IMR-90 (cell line): ENCODE measurements at regions not wholly inside any gene's neighbourhood (a gene's known extent, or its start where the extent isn't known, plus 50 kb on each side); places are given as distances from the start of the nearest gene placed in this dataset.

Experiments used
- ATAC-seq: fragments of 200-7000 bp; cut with Tn5 transposase; 2 replicates; pipeline ENCODE4 v1.9.1; 2020; ENCODE audit warnings: low read depth, mild to moderate bottlenecking, moderate library complexity
- BruUV-seq: library from RNA; stranded (reverse); fragments of 400-500 nt; replicated peaks from 2 replicates; lab custom pipeline; 2021; lab: Mats Ljungman, UMichigan
- CTCF ChIA-PET: fragments of 300-600 bp; formaldehyde crosslinking; extraction: SDS; loops from one replicate; lab custom pipeline; 2021; ENCODE audit warnings: antibody characterized with exemption; lab: Yijun Ruan, JAX
- POLR2A ChIA-PET: fragments of 300-600 bp; sonication (Branson Sonifier 250); formaldehyde crosslinking; loops from one replicate; lab custom pipeline; 2022; ENCODE audit warnings: antibody characterized with exemption; ENCODE audit not compliant: unreplicated experiment; lab: Charles Lee
- DNase-seq: peaks from one replicate; pipeline ENCODE4 v3.0.0; 2013
- H2AFZ ChIP-seq: replicated peaks from 2 replicates; pipeline ENCODE3; 2013; ENCODE audit warnings: low read length, mild to moderate bottlenecking; ENCODE audit not compliant: poor library complexity
- H2AK5ac ChIP-seq: 2 replicates; pipeline ENCODE4 v1.6.1; 2013; ENCODE audit warnings: low read depth, low read length, inconsistent platforms
- H2AK9ac ChIP-seq: replicated peaks from 2 replicates; pipeline ENCODE3; 2013; ENCODE audit warnings: mild to moderate bottlenecking, low read depth, low read length, moderate library complexity; ENCODE audit not compliant: poor library complexity
- H2BK120ac ChIP-seq: 2 replicates; pipeline ENCODE4 v1.6.1; 2013; ENCODE audit warnings: low read depth, low read length, inconsistent platforms
- H2BK15ac ChIP-seq: 3 replicates; pipeline ENCODE4 v1.6.1; 2013; ENCODE audit warnings: low read depth, low read length, inconsistent platforms
- H2BK20ac ChIP-seq: 2 replicates; pipeline ENCODE4 v1.6.1; 2013; ENCODE audit warnings: low read depth, mild to moderate bottlenecking, inconsistent platforms, low read length, moderate library complexity
- H2BK5ac ChIP-seq: 2 replicates; pipeline ENCODE4 v1.6.1; 2013; ENCODE audit warnings: mild to moderate bottlenecking, low read depth, low read length, inconsistent platforms; ENCODE audit not compliant: poor library complexity, severe bottlenecking
- H3K14ac ChIP-seq: replicated peaks from 2 replicates; pipeline ENCODE4 v1.6.1; 2013; ENCODE audit warnings: low read depth, low read length, inconsistent platforms
- H3K18ac ChIP-seq: 2 replicates; pipeline ENCODE4 v1.6.1; 2013; ENCODE audit warnings: low read depth, low read length, control low read depth
- H3K23ac ChIP-seq: 2 replicates; pipeline ENCODE4 v1.6.1; 2013; ENCODE audit warnings: low read depth, low read length, inconsistent platforms
- H3K27ac ChIP-seq: 2 replicates; pipeline ENCODE4 v1.5.1; 2013; ENCODE audit warnings: mild to moderate bottlenecking, control low read depth, low read length; ENCODE audit not compliant: insufficient read depth
- H3K27me3 ChIP-seq: 2 replicates; pipeline ENCODE4 v1.6.1; 2013; ENCODE audit warnings: low read length; ENCODE audit not compliant: control insufficient read depth, insufficient read depth
- H3K36me3 ChIP-seq: 2 replicates; pipeline ENCODE4 v1.6.1; 2013; ENCODE audit warnings: low read length, mixed read lengths; ENCODE audit not compliant: control insufficient read depth, insufficient read depth
- H3K4ac ChIP-seq: 2 replicates; pipeline ENCODE4 v1.6.1; 2013; ENCODE audit warnings: low read depth, low read length, inconsistent platforms
- H3K4me1 ChIP-seq: 2 replicates; pipeline ENCODE4 v1.6.1; 2013; ENCODE audit warnings: low read length, mixed read lengths; ENCODE audit not compliant: control insufficient read depth, insufficient read depth
- H3K4me2 ChIP-seq: 2 replicates; pipeline ENCODE4 v1.6.1; 2013; ENCODE audit warnings: low read depth, mild to moderate bottlenecking, control low read depth, low read length, moderate library complexity
- H3K4me3 ChIP-seq: 2 replicates; pipeline ENCODE4 v1.5.1; 2013; ENCODE audit warnings: low read depth, mild to moderate bottlenecking, control low read depth, low read length, moderate library complexity; ENCODE audit not compliant: insufficient read depth
- H3K56ac ChIP-seq: 2 replicates; pipeline ENCODE4 v1.6.1; 2013; ENCODE audit warnings: low read length, inconsistent platforms; ENCODE audit not compliant: insufficient read depth; ENCODE audit errors: extremely low read depth
- H3K79me1 ChIP-seq, 2 experiments: 2 replicates each; pipeline ENCODE4 v1.6.1; 2013; ENCODE audit warnings: low read length in 2 of 2, inconsistent platforms in 1 of 2, low read depth in 1 of 2
- H3K9ac ChIP-seq: 2 replicates; pipeline ENCODE4 v1.6.1; 2013; ENCODE audit warnings: low read depth, low read length, control low read depth
- H3K9me1 ChIP-seq: 2 replicates; pipeline ENCODE4 v1.6.1; 2013; ENCODE audit warnings: low read length, inconsistent platforms; ENCODE audit not compliant: insufficient read depth
- H3K9me3 ChIP-seq: 2 replicates; pipeline ENCODE4 v1.6.1; 2013; ENCODE audit warnings: low read length; ENCODE audit not compliant: control insufficient read depth, insufficient read depth
- H4K20me1 ChIP-seq: 2 replicates; pipeline ENCODE4 v1.6.1; 2013; ENCODE audit warnings: low read length, inconsistent platforms; ENCODE audit not compliant: insufficient read depth
- H4K5ac ChIP-seq: 2 replicates; pipeline ENCODE4 v1.6.1; 2013; ENCODE audit warnings: mild to moderate bottlenecking, low read depth, low read length, control low read depth
- H4K8ac ChIP-seq, 2 experiments: 2 replicates each; pipeline ENCODE4 v1.6.1; 2013; ENCODE audit warnings: low read depth in 2 of 2, low read length in 2 of 2, control low read depth in 1 of 2, inconsistent platforms in 1 of 2
- H4K91ac ChIP-seq: 2 replicates; pipeline ENCODE4 v1.6.1; 2013; ENCODE audit warnings: low read depth, low read length, inconsistent platforms; ENCODE audit not compliant: insufficient read depth
- CEBPB ChIP-seq: IDR thresholded peaks from 2 replicates; pipeline ENCODE4 v1.6.1; 2012; ENCODE audit warnings: low read depth, low read length, improper control_type of control experiment
- CHD1 ChIP-seq: IDR thresholded peaks from 2 replicates; pipeline ENCODE4 v1.6.1; 2012; ENCODE audit warnings: low read depth, low read length, improper control_type of control experiment
- FOS ChIP-seq: fragments of 150-350 bp; IDR thresholded peaks from 2 replicates; pipeline ENCODE4 v1.6.1; 2016; ENCODE audit warnings: low read depth, low read length
- MAFK ChIP-seq: IDR thresholded peaks from 2 replicates; pipeline ENCODE4 v1.6.1; 2012; ENCODE audit warnings: low read depth, low read length, improper control_type of control experiment
- MAZ ChIP-seq: IDR thresholded peaks from 2 replicates; pipeline ENCODE4 v1.6.1; 2012; ENCODE audit warnings: low read depth, mild to moderate bottlenecking, low read length, improper control_type of control experiment, moderate library complexity, borderline replicate concordance
- MXI1 ChIP-seq: IDR thresholded peaks from 2 replicates; pipeline ENCODE4 v1.6.1; 2012; ENCODE audit warnings: low read depth, mild to moderate bottlenecking, low read length, moderate library complexity, borderline replicate concordance
- NFE2L2 ChIP-seq: fragments of 150-350 bp; IDR thresholded peaks from 2 replicates; pipeline ENCODE4 v1.6.1; 2016; ENCODE audit warnings: low read depth, mild to moderate bottlenecking, low read length
- POLR2A ChIP-seq: IDR thresholded peaks from 2 replicates; pipeline ENCODE4 v1.6.1; 2012; ENCODE audit warnings: mild to moderate bottlenecking, low read depth, low read length
- RAD21 ChIP-seq: IDR thresholded peaks from 2 replicates; pipeline ENCODE4 v1.6.1; 2012; ENCODE audit warnings: low read length, improper control_type of control experiment
- RCOR1 ChIP-seq: IDR thresholded peaks from 2 replicates; pipeline ENCODE4 v1.6.1; 2012; ENCODE audit warnings: mild to moderate bottlenecking, low read length, improper control_type of control experiment; ENCODE audit not compliant: insufficient replicate concordance
- WGBS, 2 experiments: methylation state at CpG; one replicate each; pipeline versions ENCODE4 v1.1.5 to v1.1.7; 2013; ENCODE audit warnings: missing lambda C conversion rate in 2 of 2; ENCODE audit not compliant: insufficient read length in 1 of 2; ENCODE audit errors: extremely low coverage in 2 of 2; 5-methylcytosine and 5-hydroxymethylcytosine counted together
- dilution Hi-C: fragments of 300-500 bp; cut with HindIII; formaldehyde crosslinking; loops from one replicate; pipeline ENCODE4 v1.14.3; 2018; ENCODE audit warnings: low sequenced_read_pairs; ENCODE audit not compliant: unreplicated experiment
- in situ Hi-C: fragments of 300-500 bp; cut with MboI; formaldehyde crosslinking; loops from 3 replicates; pipeline ENCODE4 v1.14.3; 2019; ENCODE audit warnings: low sequenced_read_pairs, inconsistent platforms, mixed read lengths
- intact Hi-C: fragments of 100-400 bp; cut with micrococcal nuclease; formaldehyde crosslinking; loops from 2 replicates; pipeline ENCODE4 v1.10.0; 2022
- TF ChIP-seq, protein P1 (sequence below): conservative IDR thresholded peaks from 2 replicates; pipeline ENCODE4 v1.5.1; 2012; ENCODE audit warnings: mild to moderate bottlenecking, low read depth, low read length, improper control_type of control experiment
- TF ChIP-seq, protein P2 (sequence below): fragments of 150-350 bp; IDR thresholded peaks from 2 replicates; pipeline ENCODE4 v1.6.1; 2016; ENCODE audit warnings: low read depth, mild to moderate bottlenecking, low read length, moderate library complexity, borderline replicate concordance
- TF ChIP-seq, protein P3 (sequence below): fragments of 150-350 bp; IDR thresholded peaks from 2 replicates; pipeline ENCODE4 v1.6.1; 2017; ENCODE audit warnings: mild to moderate bottlenecking, antibody characterized with exemption, low read length, low read depth

DNA sequence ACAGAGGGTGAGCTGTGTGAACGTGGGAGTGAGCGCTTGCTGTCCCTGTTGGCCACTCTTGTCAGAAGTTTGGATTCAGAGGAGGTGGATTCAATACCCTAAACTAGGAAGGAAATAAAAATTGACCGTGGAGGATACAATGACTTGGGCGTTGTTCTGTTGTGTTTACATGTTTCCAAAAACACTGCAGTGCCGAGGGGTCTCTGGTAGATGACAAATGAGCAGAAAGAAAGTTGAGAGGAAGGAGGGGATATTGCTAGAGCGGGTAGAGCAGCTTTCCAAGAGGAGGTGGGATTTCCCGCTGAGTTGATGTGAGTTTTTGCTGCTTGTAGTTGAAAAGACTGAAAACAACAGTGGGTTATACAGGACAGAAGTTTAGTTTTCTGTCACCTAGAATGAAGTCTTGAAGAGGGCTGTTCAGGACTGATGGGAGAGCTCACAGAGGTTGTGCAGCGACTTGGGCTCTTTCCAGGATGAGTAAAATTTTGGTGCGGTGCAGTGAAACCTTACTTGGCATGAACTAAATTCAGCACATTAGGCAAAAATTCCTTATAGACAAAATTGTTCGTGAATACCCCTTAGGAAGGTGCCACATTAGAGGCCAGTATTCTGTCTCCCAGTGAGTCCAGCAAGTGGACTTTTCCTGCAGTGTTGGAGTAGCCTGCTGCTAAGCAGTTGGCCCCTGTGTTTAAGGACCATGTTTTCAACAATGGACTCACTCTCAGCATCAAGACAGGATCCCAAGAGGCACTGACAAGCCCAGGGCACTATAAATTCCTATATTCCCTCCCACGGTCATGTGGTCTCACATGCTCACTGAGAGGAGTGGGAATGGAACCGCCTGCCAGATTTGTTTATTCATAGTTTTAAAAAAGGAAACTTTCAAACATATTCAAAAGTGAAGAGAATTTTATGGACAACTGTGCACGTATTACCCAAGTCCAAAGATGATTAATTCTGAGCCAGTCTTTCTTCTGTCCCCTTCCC, 435.0 kb upstream of the C2CD4B start:
- Histone ChIP-seq H3K27ac (no peak overlapping the region), H3K9me1 (peaks cover 3% of the 10 kb centered on the region; the same call in 1 of the 2 replicates)
- no peak for TF ChIP-seq MAZ
- no peak for TF ChIP-seq FOS
- no peak for TF ChIP-seq POLR2A
- TF ChIP-seq CHD1, result no peak
- TF ChIP-seq, protein P1, sequence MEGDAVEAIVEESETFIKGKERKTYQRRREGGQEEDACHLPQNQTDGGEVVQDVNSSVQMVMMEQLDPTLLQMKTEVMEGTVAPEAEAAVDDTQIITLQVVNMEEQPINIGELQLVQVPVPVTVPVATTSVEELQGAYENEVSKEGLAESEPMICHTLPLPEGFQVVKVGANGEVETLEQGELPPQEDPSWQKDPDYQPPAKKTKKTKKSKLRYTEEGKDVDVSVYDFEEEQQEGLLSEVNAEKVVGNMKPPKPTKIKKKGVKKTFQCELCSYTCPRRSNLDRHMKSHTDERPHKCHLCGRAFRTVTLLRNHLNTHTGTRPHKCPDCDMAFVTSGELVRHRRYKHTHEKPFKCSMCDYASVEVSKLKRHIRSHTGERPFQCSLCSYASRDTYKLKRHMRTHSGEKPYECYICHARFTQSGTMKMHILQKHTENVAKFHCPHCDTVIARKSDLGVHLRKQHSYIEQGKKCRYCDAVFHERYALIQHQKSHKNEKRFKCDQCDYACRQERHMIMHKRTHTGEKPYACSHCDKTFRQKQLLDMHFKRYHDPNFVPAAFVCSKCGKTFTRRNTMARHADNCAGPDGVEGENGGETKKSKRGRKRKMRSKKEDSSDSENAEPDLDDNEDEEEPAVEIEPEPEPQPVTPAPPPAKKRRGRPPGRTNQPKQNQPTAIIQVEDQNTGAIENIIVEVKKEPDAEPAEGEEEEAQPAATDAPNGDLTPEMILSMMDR, result no peak
- no peak for TF ChIP-seq CEBPB
- TF ChIP-seq, protein P2, sequence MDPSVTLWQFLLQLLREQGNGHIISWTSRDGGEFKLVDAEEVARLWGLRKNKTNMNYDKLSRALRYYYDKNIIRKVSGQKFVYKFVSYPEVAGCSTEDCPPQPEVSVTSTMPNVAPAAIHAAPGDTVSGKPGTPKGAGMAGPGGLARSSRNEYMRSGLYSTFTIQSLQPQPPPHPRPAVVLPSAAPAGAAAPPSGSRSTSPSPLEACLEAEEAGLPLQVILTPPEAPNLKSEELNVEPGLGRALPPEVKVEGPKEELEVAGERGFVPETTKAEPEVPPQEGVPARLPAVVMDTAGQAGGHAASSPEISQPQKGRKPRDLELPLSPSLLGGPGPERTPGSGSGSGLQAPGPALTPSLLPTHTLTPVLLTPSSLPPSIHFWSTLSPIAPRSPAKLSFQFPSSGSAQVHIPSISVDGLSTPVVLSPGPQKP, result no peak
- no peak for TF ChIP-seq NFE2L2
- no peak for TF ChIP-seq RAD21
- no peak for TF ChIP-seq MXI1
- TF ChIP-seq, protein P3, sequence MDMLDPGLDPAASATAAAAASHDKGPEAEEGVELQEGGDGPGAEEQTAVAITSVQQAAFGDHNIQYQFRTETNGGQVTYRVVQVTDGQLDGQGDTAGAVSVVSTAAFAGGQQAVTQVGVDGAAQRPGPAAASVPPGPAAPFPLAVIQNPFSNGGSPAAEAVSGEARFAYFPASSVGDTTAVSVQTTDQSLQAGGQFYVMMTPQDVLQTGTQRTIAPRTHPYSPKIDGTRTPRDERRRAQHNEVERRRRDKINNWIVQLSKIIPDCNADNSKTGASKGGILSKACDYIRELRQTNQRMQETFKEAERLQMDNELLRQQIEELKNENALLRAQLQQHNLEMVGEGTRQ, result no peak
- TF ChIP-seq MAFK, result no peak
- TF ChIP-seq RCOR1, result no peak

More for the DNA sequence above, 435.0 kb upstream of the C2CD4B start:
- Histone ChIP-seq H3K9me3 (no peaks in the 10 kb centered on the region), H2AFZ (no peak overlapping the region), H2BK5ac (no peak overlapping the region), H2BK20ac (peak overlapping the region; percentile 69; the same call in 1 of the 2 replicates), H3K4me3 (no peak overlapping the region), H2AK5ac (0 out of 2 replicates have a peak overlapping the region, but pooled peaks have one; percentile 43), H4K5ac (no peak overlapping the region), H3K56ac (no peak overlapping the region), H4K8ac (peak overlapping the region in 1 of 2 experiments; percentile 19; a peak in 1 of 4 replicates), H3K4ac (peak overlapping the region; percentile 33; the same call in 1 of the 2 replicates), H4K20me1 (no peaks in the 10 kb centered on the region), H3K79me1 (peaks cover 0 to 5% of the 10 kb centered on the region in 2 experiments; a peak in 2 of 4 replicates), H3K27me3 (no peaks in the 10 kb centered on the region; the same call in 1 of the 2 replicates), H3K36me3 (no peaks in the 10 kb centered on the region), H3K18ac (no peak overlapping the region; the same call in 1 of the 2 replicates), H3K23ac (no peak overlapping the region; the same call in 1 of the 2 replicates), H3K14ac (0 out of 2 replicates have a peak overlapping the region, but pooled peaks have one; percentile 22), H3K4me2 (no peak overlapping the region), H3K9ac (no peak overlapping the region), H2AK9ac (no peak overlapping the region), H2BK15ac (peak overlapping the region; percentile 74; the same call in 1 of the 3 replicates), H2BK120ac (peak overlapping the region; percentile 9; the same call in 1 of the 2 replicates), H3K4me1 (peaks cover 5% of the 10 kb centered on the region; the same call in 1 of the 2 replicates), H4K91ac (peak overlapping the region; percentile 37)
- no TSS peak for BruUV-seq
- peak; percentile 11; the same call in 1 of the 2 replicates for ATAC-seq
- dilution Hi-C loops, result no loop called here
- POLR2A ChIA-PET, result no interaction called here
- intact Hi-C loops, result no loop called here
- WGBS, 2 experiments, result 50% methylated on average over 4 of the region's 13 CpGs; no CpG with 5 or more reads in 1 of the 2 experiments
- DNase-seq, result no peak
- in situ Hi-C loops, result no loop called here
- CTCF ChIA-PET, result no interaction called here
